ENCODE measurements at regions not wholly inside any gene's neighbourhood (a gene's known extent, or its start where the extent isn't known, plus 50 kb on each side); places are given as distances from the start of the nearest gene placed in this dataset.

DNA sequence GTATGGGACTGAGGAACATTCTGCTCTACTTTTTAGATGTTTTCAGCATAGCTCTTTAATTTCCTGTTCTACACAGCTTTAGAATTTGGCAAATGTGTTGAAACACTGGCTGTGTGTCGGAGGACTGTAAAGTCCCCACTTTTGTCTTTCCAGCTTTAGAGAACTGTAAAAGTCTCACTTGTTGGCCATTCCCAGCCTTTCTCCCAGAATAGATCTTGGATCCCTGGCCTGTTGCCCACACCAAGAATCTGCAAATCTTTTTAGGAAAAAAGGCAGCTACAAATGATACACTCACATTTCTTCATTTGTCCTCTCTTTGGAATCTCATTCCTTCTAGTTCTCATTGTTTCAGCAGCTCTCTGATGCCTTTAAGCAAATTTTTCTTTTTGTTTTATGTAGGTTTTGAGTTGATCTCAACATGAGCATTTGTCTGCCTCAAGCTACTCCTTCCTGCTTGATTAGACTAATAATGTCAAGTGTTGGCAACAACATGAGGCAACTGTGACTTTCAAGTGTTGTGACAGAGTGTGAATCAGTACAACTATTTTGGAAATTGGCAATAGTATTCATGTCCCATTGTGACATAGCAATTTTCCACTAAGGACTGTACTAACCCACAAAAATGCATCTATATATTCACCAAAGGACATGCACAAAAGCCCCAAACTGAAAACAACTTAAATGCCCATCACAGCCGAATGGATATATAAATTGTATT, 610.8 kb downstream of the EPHA4 start:
- no peak for DNase-seq

DNA sequence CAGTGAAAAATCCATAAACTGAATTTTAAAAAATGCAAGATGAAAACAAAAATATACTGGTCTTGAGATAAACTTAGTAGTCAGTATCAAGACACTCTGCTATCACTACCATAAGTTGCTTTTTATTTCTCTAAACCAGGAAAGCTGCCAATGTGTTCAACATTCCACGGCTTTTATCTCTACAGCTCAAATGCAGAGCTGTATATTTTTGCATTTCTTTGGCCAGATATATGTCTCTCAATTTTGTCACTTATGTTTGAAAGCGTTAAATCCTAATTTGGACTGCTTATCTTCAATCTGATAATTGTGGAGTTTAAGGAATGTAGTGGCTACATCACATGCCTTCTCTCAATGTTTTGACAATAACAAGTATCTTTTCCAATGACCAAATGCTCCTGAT, 609.5 kb downstream of the EPHA4 start:
- no peak for DNase-seq

DNA sequence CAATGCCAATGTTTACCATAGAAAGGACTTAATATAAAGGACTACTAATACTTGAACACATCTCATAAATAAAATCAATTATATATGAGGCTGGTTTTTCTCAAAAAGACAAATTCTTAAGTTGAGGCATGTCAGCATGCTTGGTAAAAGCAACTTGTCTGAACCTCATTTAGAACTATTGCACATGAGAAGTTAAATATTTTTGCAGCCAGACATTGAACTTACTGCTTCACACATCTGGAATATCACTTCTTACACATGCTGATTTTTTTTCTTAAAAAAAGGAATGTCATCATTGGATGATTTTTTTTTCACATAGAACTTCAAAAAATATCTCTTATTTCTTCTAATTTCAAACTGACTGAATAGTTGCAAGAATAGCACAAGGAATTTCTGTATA, 609.0 kb downstream of the EPHA4 start:
- no peak for DNase-seq

- DNase-seq, result no peak
These were observed 608.2 kb downstream of the EPHA4 start for GRCh38 chr2:220963930-220964329.

DNA sequence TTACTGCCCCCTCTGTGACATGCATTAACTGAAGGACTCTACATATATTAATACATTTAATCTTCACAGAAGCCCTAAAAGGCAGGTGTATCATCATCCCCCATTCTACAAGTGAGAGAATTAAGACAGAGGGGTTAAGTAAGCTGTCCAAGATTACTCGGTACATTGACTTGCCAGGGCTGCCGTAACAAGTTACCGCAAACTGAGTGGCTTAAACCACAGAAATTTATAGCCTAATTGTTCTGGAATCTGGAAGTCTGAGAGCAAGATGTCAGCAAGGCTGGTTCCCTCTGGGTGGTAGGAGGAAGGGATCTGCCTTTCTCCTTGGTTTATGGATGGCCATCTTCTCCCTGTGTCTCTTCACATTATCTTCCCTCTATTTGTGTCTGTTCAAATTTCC, 605.5 kb downstream of the EPHA4 start:
- no peak for DNase-seq

- DNase-seq, result no peak
These were observed 602.8 kb downstream of the EPHA4 start for GRCh38 chr2:220969348-220969747.

DNA sequence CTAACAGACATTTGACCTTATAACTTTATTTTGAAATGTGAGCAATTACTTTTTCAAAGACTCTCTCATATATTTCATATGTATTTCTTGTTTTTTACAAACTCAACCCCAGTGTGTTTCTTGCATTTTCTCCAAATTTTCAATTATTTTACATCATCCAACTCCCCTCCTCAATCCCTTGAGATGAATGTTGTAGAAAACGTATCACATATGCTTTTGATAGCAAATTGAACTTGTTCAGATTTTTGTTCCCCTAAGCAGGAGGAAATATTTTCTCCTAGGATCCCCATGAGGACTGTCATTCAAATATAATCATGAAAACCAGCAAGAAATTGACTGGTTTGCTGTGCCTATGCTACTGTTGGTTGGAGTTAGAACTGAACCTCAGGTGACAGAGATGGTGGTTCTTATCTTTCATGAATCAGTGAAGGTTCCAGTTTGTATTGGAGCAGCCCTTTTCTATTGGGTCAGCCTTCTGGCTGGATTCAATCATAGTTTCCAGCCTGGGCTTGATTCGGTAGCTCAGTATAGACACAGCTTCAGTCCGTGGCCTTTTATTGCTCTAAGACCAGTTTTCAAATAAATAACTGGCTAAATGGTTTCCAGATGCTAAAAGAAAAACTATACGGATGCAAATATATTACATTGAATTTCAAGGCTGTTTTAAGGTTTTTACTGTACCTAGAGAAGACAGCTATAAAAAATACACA, 591.0 kb downstream of the EPHA4 start:
- DNase-seq, result no peak

DNA sequence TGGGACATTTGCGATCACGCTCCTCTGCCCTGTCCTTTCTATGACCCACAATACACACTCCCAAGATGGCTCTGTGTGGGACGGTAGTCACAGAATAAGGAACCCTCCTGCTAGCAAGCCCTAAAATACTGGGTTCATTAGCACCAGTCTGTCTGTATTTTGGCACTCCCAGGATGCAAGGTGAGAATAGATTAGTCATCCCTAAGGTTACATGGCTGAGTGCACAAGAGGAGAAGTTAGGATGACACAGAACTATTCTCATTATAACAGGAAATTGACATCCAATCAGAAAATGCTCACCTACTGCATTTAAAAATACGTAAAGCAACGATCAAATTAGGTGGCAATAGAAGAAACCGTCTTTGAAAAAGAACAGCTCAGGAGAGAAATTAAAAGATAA, 590.2 kb downstream of the EPHA4 start:
- no peak for DNase-seq

DNA sequence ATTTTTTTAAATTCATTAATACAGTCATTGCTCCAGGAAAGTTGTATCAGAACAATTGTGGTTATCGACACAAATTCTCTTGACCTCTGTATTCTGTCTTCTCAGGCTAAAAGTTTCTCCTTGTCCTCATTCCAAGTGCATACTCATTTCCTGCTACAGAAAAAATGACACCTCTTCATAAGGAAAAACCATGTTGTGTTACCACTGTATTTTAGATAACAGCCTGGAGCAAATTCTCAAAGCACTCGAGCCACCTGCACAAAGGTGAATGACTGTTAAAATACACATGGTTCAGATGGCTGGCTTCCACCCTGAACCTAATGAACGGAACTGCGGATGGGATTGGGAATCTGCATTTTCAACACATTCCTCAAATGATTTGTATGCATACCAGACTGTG, 586.5 kb downstream of the EPHA4 start:
- DNase-seq, result no peak

DNA sequence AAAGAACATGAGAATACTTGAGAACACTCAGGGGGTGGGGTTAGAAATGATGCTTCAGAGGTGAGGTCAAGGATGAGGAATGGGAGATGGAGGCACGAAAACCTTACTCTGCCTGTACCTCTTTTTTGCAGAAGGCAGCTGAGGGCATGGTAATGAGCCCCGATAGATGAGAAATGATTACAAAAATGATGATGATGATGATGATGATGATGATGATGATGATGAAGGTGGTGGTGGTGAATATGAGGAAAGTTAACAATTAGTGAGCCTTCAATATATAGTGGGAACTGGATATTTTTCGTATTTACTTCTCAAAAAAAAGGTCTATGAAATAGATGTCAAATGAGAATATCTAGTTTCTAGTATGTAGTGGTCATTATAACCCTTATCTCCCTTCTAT, 584.3 kb downstream of the EPHA4 start:
- DNase-seq, result no peak

DNA sequence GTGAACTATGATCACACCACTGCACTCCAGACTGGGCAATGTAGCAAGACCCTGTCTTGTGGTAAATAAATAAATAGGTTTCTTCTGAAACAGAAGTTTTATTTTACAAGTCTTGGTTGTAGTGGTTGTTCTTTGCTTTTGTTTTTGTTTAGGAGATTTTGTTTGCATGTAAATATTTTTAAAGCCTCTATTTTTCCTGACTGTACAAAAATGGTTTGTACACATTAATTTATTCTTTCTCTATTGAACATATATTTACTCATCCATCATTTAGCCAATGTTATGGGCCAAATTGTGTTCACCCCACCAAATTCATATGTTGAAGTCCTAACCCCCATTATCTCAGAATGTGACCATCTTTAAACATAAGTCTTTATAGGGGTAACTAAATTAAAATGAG, 580.1 kb downstream of the EPHA4 start:
- DNase-seq, result no peak

DNA sequence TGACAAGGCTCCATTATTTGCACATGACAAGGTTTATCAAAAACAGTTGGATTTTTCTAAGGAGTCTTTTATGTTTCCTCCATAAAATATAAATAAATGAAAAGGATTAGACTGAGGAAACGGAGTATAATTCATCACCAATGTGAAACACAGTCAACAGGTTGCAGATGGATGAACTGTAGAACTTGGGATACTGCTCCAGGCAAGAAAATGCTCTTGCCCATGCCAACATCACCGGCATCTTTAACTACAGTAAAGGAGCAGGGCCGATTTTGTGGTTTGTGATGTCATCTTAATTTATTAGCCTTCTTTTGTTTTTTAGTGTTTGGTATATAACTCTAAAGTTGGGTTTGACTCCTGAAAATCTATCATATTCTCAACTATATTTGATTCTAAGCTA, 577.3 kb downstream of the EPHA4 start:
- no peak for DNase-seq

GRCh38 chr2:220995581-220995980, 576.5 kb downstream of the EPHA4 start:
- DNase-seq, result no peak

DNA sequence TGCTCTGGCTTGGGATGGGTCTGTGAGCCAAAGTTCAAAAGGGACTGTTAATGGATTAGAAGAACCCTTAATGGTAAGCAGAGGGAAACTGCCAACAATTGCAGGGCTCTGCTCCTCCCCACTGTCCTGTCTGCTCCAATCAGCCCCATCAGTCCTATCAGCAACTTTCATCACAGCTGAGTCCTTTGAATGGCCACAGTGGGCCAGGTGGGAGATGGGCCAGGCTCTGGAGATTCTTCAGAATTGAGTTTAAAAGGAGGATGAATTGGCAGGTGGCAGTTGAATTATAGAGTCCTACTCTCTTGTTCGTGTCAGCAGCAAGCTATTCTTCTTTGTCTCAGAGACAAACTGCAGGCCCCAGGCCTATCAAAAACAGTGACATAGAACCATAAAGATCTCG, 573.9 kb downstream of the EPHA4 start:
- DNase-seq, result no peak

DNA sequence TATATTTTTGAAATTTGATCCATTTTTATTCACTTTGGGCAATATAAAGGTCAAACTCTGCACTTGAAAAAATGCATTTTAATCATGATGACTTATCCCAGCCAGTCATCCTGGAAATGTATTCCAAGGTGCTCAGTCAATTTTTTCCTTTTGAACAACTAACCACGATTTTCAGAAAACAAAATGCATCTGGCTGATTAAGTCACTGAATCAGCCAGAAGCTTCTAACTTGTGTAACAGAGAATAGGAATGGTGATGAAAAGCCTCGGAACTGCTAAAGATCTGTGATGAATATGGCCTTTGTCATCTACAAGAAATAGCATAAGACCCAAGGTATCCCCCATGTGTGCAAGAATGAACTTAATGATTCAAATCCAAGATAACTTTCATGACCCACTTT, 572.7 kb downstream of the EPHA4 start:
- no peak for DNase-seq

GRCh38 chr2:221001381-221001801, 570.7 kb downstream of the EPHA4 start:
- no peak for DNase-seq

GRCh38 chr2:221002101-221002685, 569.9 kb downstream of the EPHA4 start:
- DNase-seq, result no peak

DNA sequence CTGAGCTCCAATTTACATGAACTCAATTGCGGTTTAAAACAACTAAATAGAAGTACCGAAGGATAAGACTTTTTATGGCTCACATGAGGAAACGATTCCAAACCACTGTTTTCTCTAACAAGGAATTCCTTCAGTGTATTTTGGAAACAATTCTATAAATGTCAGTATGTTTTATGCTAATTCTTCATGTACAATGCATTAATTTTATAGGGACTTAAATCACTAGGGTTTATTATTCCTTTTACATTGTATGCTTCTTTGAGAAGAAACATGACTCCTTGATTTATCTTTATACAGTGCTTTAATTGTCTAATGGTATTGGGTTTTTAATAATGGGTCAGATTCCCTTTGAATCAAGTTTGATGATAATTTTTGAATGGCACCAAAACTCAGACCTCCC, 566.8 kb downstream of the EPHA4 start:
- DNase-seq, result no peak

- DNase-seq, result no peak
These were observed 566.0 kb downstream of the EPHA4 start for GRCh38 chr2:221006084-221006483.

DNA sequence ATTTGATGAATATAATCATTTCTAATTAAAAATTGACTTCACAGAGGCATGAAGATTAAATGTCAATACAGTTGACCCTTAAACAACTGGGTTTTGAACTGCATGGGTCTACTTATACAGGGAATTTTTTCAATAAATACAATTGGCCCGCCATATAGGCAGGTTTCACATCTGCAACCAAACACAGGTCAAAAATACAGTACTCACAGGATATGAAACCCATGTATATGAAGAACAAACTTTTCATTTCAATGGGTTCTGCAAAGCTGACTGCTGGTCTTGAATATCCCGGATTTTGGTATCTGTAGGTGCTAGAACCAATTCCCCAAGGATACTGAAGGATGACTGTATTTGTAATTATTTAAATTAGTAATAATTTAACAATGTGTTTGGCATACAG, 555.6 kb downstream of the EPHA4 start:
- DNase-seq, result no peak

- no peak for DNase-seq
These were observed 553.8 kb downstream of the EPHA4 start for GRCh38 chr2:221018262-221018661.

GRCh38 chr2:221019668-221020067, 552.4 kb downstream of the EPHA4 start:
- DNase-seq, result no peak

DNA sequence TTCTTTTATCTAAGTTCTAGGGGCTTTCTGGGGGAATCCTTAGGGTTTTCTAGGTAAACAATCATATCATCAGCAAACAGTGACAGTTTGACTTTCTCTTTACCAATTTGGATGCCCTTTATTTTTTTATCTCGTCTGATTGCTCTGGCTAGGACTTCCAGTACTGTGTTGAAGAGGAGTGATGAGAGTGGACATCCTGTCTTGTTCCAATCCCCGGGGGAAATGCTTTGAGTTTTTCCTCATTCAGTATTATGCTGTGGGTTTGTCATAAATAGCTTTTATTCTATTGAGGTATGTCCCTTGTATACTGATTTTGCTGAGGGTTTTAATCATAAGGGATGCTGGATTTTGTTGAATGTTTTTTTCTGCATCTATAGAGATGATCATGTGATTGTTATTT, 549.5 kb downstream of the EPHA4 start:
- no peak for DNase-seq

DNA sequence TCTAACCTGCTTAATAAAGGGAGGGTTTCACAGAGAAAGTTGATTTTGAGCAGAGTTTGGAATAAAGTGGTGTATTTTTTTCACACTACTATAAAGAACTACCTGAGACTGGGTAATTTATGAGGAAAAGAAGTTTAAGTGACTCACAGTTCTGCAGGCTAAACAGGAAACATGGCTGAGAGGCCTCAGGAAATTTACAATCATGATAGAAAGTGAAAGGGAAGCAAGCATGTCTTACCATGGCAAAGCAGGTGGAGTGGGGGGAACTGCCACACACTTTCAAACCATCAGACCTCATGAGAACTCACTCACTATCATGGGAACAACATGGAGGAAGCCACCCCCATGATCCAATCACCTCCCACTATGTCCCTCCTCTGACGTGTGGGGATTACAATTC, 546.7 kb downstream of the EPHA4 start:
- DNase-seq, result no peak

Measured in CD4-positive, alpha-beta T cell treated with Interleukin-12 subunit alpha and Interleukin-12 subunit beta, for 1 hour (primary cell).